ENCODE measurements at regions not wholly inside any gene's neighbourhood (a gene's known extent, or its start where the extent isn't known, plus 50 kb on each side); places are given as distances from the start of the nearest gene placed in this dataset.

GRCh38 chr17:79413611-79414010 lies 197.2 kb downstream of the RBFOX3 start:
- TF ChIP-seq CTCF (IDR thresholded peaks at IDR 0.05; ENCODE audit: poor library complexity, severe bottlenecking) = no peak
- no peak for TF ChIP-seq SMC3 (conservative IDR thresholded peaks at IDR 0.05; ENCODE audit: poor library complexity)

All from neural cell (in vitro differentiated cells).